Glomerular visceral epithelial cell (primary cell): ENCODE measurements at regions not wholly inside any gene's neighbourhood (a gene's known extent, or its start where the extent isn't known, plus 50 kb on each side); places are given as distances from the start of the nearest gene placed in this dataset.

ENCODE experiments used
- DNase-seq: peaks from one replicate; pipeline ENCODE4 v3.0.0-alpha.2; 2016; ENCODE audit errors: extremely low spot score

DNA sequence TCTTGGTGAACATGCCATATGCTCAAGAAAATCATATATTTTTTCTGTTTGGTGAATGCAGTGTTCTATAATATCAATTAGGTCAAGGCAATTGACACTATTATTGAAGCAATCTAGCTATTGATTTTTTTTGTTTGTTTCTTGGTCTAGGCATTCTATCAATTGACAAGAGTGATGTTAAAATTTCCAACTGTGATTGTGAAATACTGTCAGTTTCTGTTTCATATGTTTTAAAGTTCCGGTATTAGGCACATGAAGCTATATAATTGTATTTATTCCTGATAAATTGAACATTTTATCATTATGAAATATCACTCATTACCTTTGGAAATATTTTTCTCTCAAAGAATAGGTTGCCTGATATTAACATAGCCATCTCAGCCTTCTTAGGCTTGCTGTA, 653.4 kb downstream of the HDGFL1 start:
- DNase-seq = no peak

DNA sequence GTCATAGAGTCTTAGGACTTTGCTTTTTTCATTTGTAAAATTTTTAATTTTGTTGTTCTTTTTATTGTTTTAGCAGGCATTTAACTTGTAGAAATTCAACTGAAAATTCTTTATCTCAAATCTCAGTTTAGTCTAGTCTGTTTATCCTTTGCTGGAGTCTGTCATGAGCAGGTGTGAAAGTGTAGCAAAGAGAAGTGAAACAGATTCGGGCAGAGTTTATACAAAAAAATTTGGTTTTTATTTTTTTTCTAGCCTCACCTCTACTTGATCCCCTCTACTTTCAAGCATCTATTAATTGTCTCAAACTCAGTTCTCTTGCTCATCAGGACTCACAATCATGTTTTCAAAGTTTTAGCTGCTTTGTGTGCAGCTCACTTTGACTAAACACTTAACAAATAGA, 655.2 kb downstream of the HDGFL1 start:
- DNase-seq = no peak

DNA sequence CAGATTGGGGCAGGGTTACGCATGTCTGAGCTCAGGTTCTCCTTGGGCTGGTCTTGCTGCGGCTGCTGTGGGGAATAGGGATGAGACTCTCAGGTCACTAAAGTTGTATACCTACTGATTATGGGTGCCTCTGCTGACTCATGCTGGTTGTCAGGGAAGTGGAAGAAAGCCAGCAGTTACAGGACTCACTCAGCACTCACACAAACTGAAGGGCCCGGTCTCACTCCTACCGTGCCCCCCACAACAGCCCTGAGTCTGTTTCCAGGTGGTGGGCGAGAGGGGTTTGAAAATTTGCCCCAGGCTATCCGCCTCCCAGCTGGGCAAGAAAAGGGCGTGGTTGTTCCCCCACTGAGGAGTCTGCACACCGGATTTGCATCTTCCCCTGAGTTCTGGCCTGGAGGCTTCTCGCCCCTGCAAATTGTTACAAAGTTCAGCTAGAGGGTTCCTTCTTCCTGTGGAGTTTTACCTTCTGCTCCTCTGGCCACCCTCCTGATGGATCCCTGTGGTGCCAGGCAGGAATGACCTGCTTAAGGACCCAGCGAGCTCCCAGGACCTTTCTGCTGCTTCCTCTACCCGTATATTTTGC, 659.2 kb downstream of the HDGFL1 start:
- DNase-seq = peak; percentile 4

DNA sequence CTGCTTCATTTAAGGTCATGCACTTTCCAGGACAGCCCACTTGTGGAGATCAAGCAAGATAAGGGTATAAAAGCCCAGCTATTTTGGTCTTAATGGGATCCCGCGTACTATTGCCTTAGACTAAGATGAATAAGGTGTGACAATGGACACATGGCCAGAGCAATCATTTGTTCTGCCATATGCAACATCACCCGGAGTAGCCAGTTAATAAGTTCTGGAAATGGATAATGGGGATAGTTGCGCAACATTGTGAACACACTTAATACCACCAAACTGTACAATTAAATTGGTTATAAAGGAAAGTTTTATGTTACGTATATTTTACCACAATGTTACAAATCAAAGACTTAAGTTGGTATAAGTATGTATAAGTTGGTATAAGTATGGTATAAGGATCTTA, 674.5 kb downstream of the HDGFL1 start:
- no peak for DNase-seq

DNA sequence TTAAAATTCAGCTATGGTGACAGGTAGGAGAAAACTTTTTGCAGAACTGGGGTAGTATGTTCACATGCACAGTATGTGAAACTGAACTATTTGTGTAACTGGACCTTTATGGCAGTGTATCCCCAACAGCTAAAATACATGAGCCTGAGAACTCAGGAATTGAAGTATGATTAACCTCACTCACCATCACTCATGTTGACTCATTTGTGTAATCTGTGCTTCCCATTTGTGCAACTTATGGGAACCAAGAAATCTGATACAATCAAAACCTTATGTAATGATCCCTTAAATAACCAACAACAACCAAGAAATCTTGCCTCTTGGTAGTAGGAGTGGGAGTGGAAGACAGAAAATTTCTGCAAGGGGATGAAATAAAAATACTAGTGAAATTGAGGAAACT, 674.9 kb downstream of the HDGFL1 start:
- DNase-seq = no peak

DNA sequence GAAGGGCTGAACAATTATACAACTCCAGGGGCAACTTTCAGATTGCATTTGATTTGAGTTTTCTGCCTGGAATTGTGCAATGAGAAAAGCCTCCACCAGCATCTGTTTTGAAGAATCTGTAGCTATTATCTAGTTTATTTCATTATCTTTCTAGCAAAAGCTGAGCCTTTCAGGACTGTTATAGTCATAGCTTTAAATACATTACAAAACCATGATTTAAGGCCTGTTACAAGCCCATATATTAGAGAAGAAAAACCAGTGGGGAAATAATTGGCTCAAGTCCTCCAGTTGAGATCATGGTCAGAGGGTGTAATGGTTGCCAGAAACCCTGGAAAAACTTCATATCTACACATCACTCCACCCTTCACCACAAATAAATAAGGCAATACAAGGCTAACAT, 676.2 kb downstream of the HDGFL1 start:
- DNase-seq = no peak

DNA sequence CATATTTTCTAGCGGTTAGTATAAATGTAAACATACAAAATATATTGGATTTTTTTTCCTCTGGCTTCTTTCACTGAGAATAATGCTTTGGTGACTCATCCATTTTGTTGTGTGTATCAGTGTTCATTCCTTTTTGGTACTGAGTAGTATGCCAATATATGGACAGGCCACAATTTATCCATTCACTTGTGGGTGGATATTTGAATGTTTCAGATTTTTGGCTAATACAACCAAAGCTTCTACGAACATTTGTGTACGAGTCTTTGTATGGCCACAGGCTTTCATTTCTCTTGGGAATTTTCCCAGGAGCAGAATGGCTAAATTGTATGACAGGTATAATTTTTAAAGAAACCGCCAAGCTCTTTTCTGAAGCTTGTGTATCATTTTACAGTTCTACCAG, 677.5 kb downstream of the HDGFL1 start:
- no peak for DNase-seq

DNA sequence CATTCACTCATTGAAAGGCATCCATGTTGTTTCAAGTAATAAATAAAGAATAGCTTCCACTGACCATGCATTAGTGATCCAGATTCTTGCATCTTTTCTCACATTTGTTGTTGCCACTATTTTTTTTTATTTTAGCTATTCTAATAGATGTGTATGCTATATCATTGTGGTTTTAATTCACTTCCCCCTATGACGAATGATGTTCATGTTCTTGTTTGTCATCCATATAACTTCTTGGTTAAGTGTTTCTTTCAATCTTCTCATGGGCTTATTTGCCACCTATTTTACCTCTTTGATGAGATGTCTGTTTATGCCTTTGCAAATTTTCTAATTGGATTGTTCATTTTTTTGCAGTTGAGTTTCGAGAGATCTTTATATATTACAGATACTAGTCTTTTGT, 681.2 kb downstream of the HDGFL1 start:
- no peak for DNase-seq

DNA sequence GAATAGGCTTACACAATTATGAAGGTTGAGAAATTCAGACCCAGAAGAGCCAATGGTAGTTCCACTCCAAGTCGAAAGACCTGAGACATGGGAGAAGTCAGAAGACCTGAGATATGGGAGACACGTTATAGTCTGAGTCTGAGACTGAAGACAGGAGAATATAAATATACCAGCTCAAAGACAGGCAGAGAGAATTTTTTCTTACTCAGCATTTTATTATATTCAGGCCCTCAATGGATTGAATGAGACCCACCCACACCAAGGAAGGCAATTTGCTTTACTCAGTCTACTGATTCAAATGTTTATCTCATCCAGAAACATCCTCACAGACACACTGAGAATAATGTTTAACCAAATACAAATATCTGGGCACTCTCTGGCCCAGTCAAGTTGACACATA, 693.5 kb downstream of the HDGFL1 start:
- no peak for DNase-seq

DNA sequence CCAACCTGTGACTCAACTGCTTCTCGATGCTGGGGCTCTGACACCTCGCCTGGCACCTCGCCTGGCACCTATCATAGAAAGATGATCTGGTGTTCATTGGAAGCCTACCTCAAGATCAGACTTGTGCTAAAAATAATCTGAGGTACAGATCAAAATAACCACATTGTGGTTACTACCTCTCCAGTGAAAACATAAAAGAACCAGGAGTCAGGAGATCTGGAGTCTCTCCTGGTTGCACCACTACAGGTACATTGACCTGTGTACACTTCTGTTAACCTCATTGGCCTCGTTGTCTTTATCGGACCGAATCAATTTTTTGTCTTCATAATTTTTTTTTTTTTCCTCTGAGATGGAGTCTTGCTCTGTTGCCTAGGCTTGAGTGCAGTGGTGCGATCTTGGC, 695.9 kb downstream of the HDGFL1 start:
- DNase-seq = no peak

DNA sequence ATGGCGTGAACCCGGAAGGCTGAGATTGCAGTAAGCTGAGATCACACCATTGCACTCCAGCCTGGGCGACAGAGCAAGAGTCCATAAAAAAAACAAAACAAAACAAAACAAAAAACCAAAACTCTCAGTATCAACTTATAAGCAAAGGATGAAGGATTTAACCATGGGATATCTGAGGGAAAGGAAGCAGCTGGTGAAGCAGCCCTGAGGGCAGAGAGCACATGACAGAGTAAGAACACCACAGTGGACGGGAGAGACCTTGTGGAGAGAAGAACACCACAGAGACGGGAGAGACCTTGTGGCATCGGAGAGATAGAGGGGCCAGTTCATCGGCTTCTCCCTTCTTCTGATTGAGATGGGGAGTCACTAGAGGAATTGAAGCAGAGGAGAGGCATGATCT, 697.2 kb downstream of the HDGFL1 start:
- DNase-seq = no peak

DNA sequence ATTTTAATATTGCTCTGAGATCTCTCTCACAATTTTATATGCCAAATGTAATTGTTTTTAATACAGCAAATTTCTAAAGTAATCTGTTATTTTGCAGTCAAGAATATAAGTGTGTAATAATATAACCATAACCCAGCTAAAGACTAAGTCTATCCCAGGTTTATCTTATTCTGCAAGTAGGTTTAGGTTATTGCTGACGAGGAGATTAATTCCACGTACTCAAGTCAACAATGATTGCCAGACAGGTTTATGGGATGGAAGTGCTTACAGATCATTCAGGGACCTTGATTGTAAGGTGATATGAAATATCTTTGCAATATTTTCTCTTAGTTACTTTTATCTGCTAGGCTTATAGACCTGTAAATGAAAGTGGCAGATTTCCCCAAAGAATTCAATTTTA, 698.3 kb downstream of the HDGFL1 start:
- DNase-seq = no peak

DNA sequence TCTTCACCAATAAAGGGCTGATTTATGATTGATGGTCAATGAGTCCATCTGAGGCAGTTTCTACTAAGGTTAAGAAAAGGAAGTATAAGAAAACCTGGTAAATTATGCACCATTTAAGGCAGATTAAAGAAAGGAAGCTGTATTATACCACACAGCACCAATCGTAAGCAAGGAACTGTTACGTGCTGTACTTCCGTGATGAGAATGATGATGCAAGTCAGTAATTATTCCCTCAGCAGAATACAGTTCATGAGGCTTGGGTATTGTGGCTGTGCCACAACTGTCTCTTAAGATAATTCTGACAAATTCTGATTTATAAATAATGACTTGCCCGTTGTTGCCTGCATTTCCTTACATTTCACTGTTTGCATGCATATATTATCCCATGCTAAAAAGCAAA, 699.0 kb downstream of the HDGFL1 start:
- DNase-seq = no peak

DNA sequence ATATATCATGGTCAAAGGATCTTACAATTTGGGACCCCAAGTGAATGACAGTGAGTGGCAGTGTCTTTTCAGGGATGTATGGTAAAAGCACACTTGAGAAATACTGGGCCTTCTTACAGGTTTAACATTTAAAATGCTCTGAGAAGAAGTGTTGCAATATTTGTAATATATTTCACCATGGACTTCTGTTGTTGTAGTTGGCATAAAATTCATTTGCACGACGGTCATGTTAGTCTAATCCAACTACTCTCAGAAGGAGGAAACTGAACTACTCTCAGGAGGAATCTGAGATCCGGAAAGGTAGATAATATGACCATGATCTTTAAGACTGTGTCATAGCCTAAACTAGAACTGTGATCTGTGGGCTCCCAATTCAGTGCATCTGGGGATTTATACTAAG, 700.1 kb downstream of the HDGFL1 start:
- DNase-seq = no peak

DNA sequence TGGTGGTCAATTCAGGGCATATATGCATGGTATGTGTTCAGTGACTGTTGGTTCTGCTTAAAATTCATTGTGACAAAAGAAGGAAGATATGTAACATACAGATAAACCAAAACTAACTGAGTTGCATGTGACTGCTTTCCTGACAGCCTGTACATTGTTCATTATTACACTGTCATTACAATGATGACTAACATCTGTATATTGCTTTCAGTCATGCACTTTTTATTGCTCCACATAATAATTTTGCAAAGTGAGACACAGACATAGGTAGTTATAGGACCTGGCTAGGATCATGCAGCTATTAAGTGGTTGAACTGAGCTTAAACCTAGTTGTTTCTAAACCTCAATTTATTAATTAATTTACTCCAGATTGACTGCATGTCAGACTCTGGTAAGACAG, 703.2 kb downstream of the HDGFL1 start:
- DNase-seq = no peak

DNA sequence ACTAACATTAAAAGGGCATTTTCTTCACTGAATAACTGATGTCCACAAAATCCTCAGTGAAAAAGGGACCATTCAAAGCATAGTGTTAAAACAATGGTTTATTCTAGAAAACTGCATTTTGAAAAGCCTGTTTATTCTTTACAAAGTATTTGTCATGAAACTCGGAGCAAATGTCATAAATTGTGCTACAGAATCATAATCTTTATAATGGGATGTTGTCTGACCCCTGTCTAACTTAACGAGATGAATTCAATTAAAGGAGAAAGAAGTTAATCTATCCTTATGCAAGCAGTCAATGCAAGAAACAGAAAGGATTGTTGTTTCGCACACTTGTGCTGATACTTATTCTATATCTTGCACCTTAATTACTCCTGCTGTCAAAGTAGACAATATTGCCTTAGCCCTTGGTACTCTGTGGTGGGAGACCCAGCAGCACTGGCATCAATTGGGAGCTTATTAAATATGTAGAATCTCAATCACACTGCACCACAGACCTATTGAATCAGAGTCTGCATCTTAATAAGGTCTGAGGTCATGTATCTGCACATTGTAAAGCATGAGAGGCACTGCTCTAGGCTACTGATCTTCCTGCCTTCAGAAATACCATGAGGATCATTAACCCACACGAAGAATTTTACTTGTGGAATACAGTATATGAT, 708.3 kb downstream of the HDGFL1 start:
- no peak for DNase-seq

DNA sequence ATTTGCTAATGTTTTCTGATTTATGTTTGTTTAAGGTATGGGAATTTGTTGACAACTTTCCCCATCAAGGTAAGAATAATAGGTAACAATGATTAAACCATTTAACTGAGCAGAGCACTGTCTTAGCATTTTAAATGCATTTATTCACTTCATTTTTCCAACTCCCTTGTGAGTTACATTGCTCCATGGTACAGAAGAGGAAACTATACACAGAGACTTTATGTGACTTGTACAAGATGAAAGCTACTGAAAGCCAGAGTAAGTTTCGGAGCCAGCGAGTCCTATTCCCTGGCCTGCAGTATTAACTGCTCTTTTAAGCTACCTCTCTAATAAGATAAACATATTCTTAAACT, 708.8 kb downstream of the HDGFL1 start:
- no peak for DNase-seq

DNA sequence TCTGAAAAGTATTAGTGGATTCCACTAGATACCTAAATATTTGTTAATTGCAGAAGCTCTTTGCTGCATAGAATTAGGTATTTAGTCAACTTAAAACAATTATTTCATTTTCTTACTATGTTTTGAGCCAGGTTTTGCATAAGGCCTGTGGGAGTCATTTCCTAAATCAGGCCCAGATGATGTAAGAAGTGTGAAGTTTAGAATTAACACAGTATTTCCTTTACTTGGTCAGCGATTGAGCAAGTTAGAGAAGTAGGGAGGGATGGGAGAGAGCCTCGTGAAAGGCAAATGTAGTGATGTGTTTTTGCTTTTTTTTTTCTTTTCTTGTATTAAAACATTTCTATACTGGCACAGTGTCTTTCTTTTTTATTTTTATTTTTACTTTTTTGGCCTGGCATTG, 711.1 kb downstream of the HDGFL1 start:
- DNase-seq = no peak

DNA sequence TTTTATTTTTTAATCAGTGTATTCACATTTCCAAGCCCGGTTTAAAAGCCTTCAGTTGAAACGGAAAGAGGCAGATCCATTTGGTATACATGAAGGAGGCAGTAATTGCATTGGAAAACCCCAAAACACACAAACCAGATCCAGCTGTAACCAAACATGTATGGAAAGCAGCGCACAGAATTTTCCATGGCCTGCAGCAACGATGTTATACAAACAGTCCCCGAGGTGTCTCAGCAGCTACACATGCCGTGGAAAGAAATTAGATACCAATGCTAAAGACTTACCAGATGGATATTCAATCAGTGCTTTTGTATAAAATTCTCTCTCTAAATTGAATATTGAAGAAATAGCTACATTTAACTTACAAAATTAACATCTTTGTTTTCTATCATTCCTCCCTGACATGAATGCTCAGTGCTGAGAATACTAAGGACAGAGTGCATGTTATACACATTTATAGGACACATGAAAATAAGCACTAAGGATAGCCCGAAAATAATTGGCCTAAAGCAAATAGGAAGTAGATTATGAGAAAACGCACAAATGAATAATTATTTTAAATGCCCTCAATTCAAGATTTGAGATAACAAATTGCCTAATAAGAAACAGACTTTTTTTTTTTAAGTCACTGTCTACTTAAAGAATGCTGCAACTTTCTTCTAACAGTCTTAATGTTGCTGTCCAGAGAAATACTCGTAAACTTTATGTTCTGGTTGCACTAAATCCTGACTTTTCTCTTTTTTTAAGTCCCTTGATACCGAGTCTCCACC, 713.1 kb downstream of the HDGFL1 start:
- DNase-seq = no peak

DNA sequence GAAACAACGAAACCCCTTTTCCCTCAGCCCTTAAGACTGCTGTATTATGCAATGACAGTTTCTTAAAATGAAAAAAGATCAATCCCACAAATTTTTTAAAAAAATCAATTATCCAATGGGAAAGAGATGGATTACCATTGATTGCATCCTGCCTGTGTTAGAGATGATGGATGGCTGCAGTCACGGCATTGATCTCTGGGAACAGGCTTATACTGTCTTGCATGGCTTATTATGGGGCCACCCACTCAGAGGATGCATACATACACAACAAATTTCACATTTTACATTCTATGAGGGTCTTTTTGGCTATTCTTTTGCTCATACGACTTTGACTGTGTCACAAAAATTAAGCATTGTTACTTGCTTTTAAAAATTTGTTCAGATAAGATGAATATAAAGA, 724.3 kb downstream of the HDGFL1 start:
- DNase-seq = no peak

DNA sequence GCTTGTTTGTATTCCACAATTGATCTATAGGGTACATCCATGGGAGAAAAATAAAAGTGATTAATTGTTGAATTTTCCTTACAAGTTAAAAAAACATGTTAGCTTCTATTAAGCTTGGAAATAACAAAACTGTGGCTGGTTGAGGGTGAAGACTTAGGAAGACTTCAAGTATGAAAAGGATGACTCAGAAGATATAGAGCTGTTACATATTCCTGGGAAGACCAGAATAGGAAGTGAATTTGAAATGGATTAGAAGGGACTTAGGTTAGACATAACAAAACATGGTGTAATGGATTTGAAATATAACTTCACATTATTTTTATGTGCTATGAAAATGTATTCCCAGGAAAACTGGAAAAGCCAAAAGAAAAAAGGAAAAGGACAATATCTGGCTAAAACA, 732.2 kb downstream of the HDGFL1 start:
- DNase-seq = no peak

DNA sequence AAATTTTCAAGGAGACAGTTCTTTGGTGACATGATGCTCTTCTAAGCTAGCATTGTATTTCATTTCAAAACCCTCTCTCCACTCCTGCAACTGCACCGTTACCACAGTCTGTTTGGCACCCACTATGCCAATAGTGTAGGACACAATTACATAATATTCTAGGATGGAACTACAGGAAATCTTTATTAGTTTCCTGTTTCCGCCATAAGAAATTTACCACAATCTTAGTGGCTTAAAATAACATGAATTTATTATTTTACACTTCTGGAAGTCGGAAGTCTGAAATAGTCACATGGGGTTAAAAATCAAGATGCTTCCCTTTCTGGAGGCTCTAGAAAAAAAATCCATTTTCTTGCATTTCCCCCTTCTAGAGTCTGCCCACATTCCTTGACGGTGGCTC, 733.1 kb downstream of the HDGFL1 start:
- no peak for DNase-seq

DNA sequence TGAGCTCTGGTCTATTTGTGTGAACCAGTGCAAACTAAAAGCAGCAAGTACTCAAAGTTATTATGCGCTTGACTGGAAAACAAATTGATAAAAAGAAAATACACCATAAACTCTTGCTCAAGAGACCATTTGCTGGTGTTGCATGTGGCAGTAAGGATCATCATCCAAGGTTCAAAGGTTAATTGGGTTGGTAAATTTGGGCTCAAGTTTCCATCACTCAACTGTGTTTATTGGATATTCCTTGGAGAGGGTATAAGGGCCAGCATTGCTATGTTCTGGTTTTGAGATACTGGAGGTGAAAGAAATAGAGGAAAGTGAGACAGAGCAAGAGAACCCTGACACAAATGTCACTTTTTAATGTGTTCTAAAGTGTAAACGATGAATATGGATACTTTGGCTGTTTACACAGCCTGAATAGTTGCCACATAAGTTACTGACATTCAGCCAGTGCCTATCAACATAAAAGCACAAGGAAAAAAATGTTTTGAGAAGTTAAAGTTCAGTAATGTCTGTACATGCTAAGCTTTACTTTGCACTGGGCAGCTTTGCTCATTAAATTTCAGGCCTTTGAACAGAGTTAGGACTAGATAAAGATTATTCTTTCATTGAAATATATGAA, 736.1 kb downstream of the HDGFL1 start:
- DNase-seq = no peak
